Inflammatory macrophage (primary cell): ENCODE measurements at regions not wholly inside any gene's neighbourhood (a gene's known extent, or its start where the extent isn't known, plus 50 kb on each side); places are given as distances from the start of the nearest gene placed in this dataset.
A peak's percentile ranks its signal among the peaks of the same experiment; 100 is the strongest.

Experiments used
- DNase-seq, 2 donors: peaks; one replicate each; pipeline ENCODE4 v3.0.0-alpha.2; 2020 to 2022

GRCh38 chr10:131843089-131843595 lies 57.7 kb upstream of the PPP2R2D start:
- no peak for DNase-seq

DNA sequence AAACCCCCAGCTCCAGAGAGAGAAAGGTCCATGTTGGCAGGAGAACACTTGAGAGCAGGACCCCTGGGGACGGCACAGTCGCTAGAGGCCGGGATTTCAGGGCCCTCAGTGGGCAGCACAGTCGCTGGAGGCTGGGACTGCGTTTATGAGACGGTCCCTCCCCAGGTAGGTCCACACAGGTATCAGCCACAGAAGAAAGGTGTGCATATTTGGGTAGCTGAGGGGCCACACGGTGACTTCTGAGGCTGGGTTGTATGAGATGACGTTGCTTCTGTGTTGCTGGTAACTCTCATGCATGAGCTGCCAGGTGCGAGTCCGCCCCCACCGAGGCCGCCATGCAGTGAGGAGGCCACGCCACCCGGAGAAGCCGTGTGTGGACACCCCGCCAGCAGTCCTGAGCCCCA lies 56.9 kb upstream of the PPP2R2D start:
- no peak for DNase-seq

GRCh38 chr10:131844529-131845084 lies 56.2 kb upstream of the PPP2R2D start:
- no peak for DNase-seq

DNA sequence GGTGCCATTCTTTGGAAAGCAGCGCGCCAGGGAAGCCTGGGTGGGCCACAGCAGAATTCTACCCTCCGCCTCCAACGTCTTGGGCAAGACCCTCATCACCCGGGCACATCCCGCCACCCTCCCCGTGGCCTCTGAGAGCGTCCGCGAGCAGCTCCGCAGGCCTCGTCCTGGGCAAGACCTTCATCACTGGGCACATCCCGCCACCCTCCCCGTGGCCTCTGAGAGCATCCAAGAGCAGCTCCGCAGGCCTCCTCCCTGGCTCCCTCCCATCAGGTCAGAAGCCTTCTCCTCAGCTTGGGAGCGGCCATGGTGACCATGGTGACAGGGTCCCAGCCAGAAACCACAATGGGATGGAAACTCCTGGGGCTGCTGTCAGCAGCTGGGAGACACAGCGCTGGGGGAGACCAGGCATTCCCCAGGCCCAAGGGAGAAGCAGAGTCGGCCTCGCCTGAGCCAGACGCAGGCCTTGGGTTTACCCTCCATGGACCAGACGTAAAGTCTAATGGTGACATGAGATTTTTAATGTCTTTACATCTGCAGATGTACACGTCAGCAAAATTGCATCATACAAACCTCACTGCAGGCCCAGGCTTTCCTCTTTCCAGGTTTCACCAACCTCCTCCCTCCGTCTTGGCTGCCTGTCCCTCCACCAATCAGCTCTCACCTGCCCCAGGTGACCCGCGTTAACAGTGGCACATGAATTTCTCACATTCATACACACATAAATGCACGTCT lies 55.1 kb upstream of the PPP2R2D start:
- DNase-seq = no peak

- no peak for DNase-seq
Measured at GRCh38 chr10:131846240-131847101, 54.3 kb upstream of the PPP2R2D start.

- no peak for DNase-seq
Measured at GRCh38 chr10:131847241-131847783, 53.5 kb upstream of the PPP2R2D start.

GRCh38 chr10:131848296-131848695 lies 52.5 kb upstream of the PPP2R2D start:
- no peak for DNase-seq

- no peak for DNase-seq
Measured at GRCh38 chr10:131848741-131849590, 51.8 kb upstream of the PPP2R2D start.

- DNase-seq = no peak
Measured at GRCh38 chr10:131849591-131850382, 51.0 kb upstream of the PPP2R2D start.

GRCh38 chr10:131850383-131850870 lies 50.4 kb upstream of the PPP2R2D start:
- peak in 1 of 2 donors; percentile 25 for DNase-seq
